IMR-90 (cell line): ENCODE measurements at regions not wholly inside any gene's neighbourhood (a gene's known extent, or its start where the extent isn't known, plus 50 kb on each side); places are given as distances from the start of the nearest gene placed in this dataset.

Experiments used
- ATAC-seq: fragments of 200-7000 bp; cut with Tn5 transposase; 2 replicates; pipeline ENCODE4 v1.9.1; 2020; ENCODE audit warnings: low read depth, mild to moderate bottlenecking, moderate library complexity
- BruUV-seq: library from RNA; stranded (reverse); fragments of 400-500 nt; replicated peaks from 2 replicates; lab custom pipeline; 2021; lab: Mats Ljungman, UMichigan
- CTCF ChIA-PET: fragments of 300-600 bp; formaldehyde crosslinking; extraction: SDS; loops from one replicate; lab custom pipeline; 2021; ENCODE audit warnings: antibody characterized with exemption; lab: Yijun Ruan, JAX
- POLR2A ChIA-PET: fragments of 300-600 bp; sonication (Branson Sonifier 250); formaldehyde crosslinking; loops from one replicate; lab custom pipeline; 2022; ENCODE audit warnings: antibody characterized with exemption; ENCODE audit not compliant: unreplicated experiment; lab: Charles Lee
- DNase-seq: peaks from one replicate; pipeline ENCODE4 v3.0.0; 2013
- H2AFZ ChIP-seq: replicated peaks from 2 replicates; pipeline ENCODE3; 2013; ENCODE audit warnings: low read length, mild to moderate bottlenecking; ENCODE audit not compliant: poor library complexity
- H2AK5ac ChIP-seq: 2 replicates; pipeline ENCODE4 v1.6.1; 2013; ENCODE audit warnings: low read depth, low read length, inconsistent platforms
- H2AK9ac ChIP-seq: replicated peaks from 2 replicates; pipeline ENCODE3; 2013; ENCODE audit warnings: mild to moderate bottlenecking, low read depth, low read length, moderate library complexity; ENCODE audit not compliant: poor library complexity
- H2BK120ac ChIP-seq: 2 replicates; pipeline ENCODE4 v1.6.1; 2013; ENCODE audit warnings: low read depth, low read length, inconsistent platforms
- H2BK15ac ChIP-seq: 3 replicates; pipeline ENCODE4 v1.6.1; 2013; ENCODE audit warnings: low read depth, low read length, inconsistent platforms
- H2BK20ac ChIP-seq: 2 replicates; pipeline ENCODE4 v1.6.1; 2013; ENCODE audit warnings: low read depth, mild to moderate bottlenecking, inconsistent platforms, low read length, moderate library complexity
- H2BK5ac ChIP-seq: 2 replicates; pipeline ENCODE4 v1.6.1; 2013; ENCODE audit warnings: mild to moderate bottlenecking, low read depth, low read length, inconsistent platforms; ENCODE audit not compliant: poor library complexity, severe bottlenecking
- H3K14ac ChIP-seq: replicated peaks from 2 replicates; pipeline ENCODE4 v1.6.1; 2013; ENCODE audit warnings: low read depth, low read length, inconsistent platforms
- H3K18ac ChIP-seq: 2 replicates; pipeline ENCODE4 v1.6.1; 2013; ENCODE audit warnings: low read depth, low read length, control low read depth
- H3K23ac ChIP-seq: 2 replicates; pipeline ENCODE4 v1.6.1; 2013; ENCODE audit warnings: low read depth, low read length, inconsistent platforms
- H3K27ac ChIP-seq: 2 replicates; pipeline ENCODE4 v1.5.1; 2013; ENCODE audit warnings: mild to moderate bottlenecking, control low read depth, low read length; ENCODE audit not compliant: insufficient read depth
- H3K27me3 ChIP-seq: 2 replicates; pipeline ENCODE4 v1.6.1; 2013; ENCODE audit warnings: low read length; ENCODE audit not compliant: control insufficient read depth, insufficient read depth
- H3K36me3 ChIP-seq: 2 replicates; pipeline ENCODE4 v1.6.1; 2013; ENCODE audit warnings: low read length, mixed read lengths; ENCODE audit not compliant: control insufficient read depth, insufficient read depth
- H3K4ac ChIP-seq: 2 replicates; pipeline ENCODE4 v1.6.1; 2013; ENCODE audit warnings: low read depth, low read length, inconsistent platforms
- H3K4me1 ChIP-seq: 2 replicates; pipeline ENCODE4 v1.6.1; 2013; ENCODE audit warnings: low read length, mixed read lengths; ENCODE audit not compliant: control insufficient read depth, insufficient read depth
- H3K4me2 ChIP-seq: 2 replicates; pipeline ENCODE4 v1.6.1; 2013; ENCODE audit warnings: low read depth, mild to moderate bottlenecking, control low read depth, low read length, moderate library complexity
- H3K4me3 ChIP-seq: 2 replicates; pipeline ENCODE4 v1.5.1; 2013; ENCODE audit warnings: low read depth, mild to moderate bottlenecking, control low read depth, low read length, moderate library complexity; ENCODE audit not compliant: insufficient read depth
- H3K56ac ChIP-seq: 2 replicates; pipeline ENCODE4 v1.6.1; 2013; ENCODE audit warnings: low read length, inconsistent platforms; ENCODE audit not compliant: insufficient read depth; ENCODE audit errors: extremely low read depth
- H3K79me1 ChIP-seq, 2 experiments: 2 replicates each; pipeline ENCODE4 v1.6.1; 2013; ENCODE audit warnings: low read length in 2 of 2, inconsistent platforms in 1 of 2, low read depth in 1 of 2
- H3K9ac ChIP-seq: 2 replicates; pipeline ENCODE4 v1.6.1; 2013; ENCODE audit warnings: low read depth, low read length, control low read depth
- H3K9me1 ChIP-seq: 2 replicates; pipeline ENCODE4 v1.6.1; 2013; ENCODE audit warnings: low read length, inconsistent platforms; ENCODE audit not compliant: insufficient read depth
- H3K9me3 ChIP-seq: 2 replicates; pipeline ENCODE4 v1.6.1; 2013; ENCODE audit warnings: low read length; ENCODE audit not compliant: control insufficient read depth, insufficient read depth
- H4K20me1 ChIP-seq: 2 replicates; pipeline ENCODE4 v1.6.1; 2013; ENCODE audit warnings: low read length, inconsistent platforms; ENCODE audit not compliant: insufficient read depth
- H4K5ac ChIP-seq: 2 replicates; pipeline ENCODE4 v1.6.1; 2013; ENCODE audit warnings: mild to moderate bottlenecking, low read depth, low read length, control low read depth
- H4K8ac ChIP-seq, 2 experiments: 2 replicates each; pipeline ENCODE4 v1.6.1; 2013; ENCODE audit warnings: low read depth in 2 of 2, low read length in 2 of 2, control low read depth in 1 of 2, inconsistent platforms in 1 of 2
- H4K91ac ChIP-seq: 2 replicates; pipeline ENCODE4 v1.6.1; 2013; ENCODE audit warnings: low read depth, low read length, inconsistent platforms; ENCODE audit not compliant: insufficient read depth
- BHLHE40 ChIP-seq: fragments of 150-350 bp; IDR thresholded peaks from 2 replicates; pipeline ENCODE4 v1.6.1; 2016; ENCODE audit warnings: mild to moderate bottlenecking, low read depth, low read length
- FOS ChIP-seq: fragments of 150-350 bp; IDR thresholded peaks from 2 replicates; pipeline ENCODE4 v1.6.1; 2016; ENCODE audit warnings: low read depth, low read length
- MAFK ChIP-seq: IDR thresholded peaks from 2 replicates; pipeline ENCODE4 v1.6.1; 2012; ENCODE audit warnings: low read depth, low read length, improper control_type of control experiment
- POLR2A ChIP-seq: IDR thresholded peaks from 2 replicates; pipeline ENCODE4 v1.6.1; 2012; ENCODE audit warnings: mild to moderate bottlenecking, low read depth, low read length
- SMC3 ChIP-seq: fragments of 150-350 bp; IDR thresholded peaks from 2 replicates; pipeline ENCODE4 v1.6.1; 2016; ENCODE audit warnings: low read depth, mild to moderate bottlenecking, antibody characterized with exemption, low read length, moderate library complexity
- WGBS, 2 experiments: methylation state at CpG; one replicate each; pipeline versions ENCODE4 v1.1.5 to v1.1.7; 2013; ENCODE audit warnings: missing lambda C conversion rate in 2 of 2; ENCODE audit not compliant: insufficient read length in 1 of 2; ENCODE audit errors: extremely low coverage in 2 of 2; 5-methylcytosine and 5-hydroxymethylcytosine counted together
- dilution Hi-C: fragments of 300-500 bp; cut with HindIII; formaldehyde crosslinking; loops from one replicate; pipeline ENCODE4 v1.14.3; 2018; ENCODE audit warnings: low sequenced_read_pairs; ENCODE audit not compliant: unreplicated experiment
- in situ Hi-C: fragments of 300-500 bp; cut with MboI; formaldehyde crosslinking; loops from 3 replicates; pipeline ENCODE4 v1.14.3; 2019; ENCODE audit warnings: low sequenced_read_pairs, inconsistent platforms, mixed read lengths
- intact Hi-C: fragments of 100-400 bp; cut with micrococcal nuclease; formaldehyde crosslinking; loops from 2 replicates; pipeline ENCODE4 v1.10.0; 2022

- no peak overlapping the region for H3K18ac ChIP-seq
- H2AFZ ChIP-seq = no peak overlapping the region
- H4K91ac ChIP-seq = no peak overlapping the region
- 83% methylated on average over 1 of the region's 2 CpGs; no CpG with 5 or more reads in 1 of the 2 experiments for WGBS, 2 experiments
- in situ Hi-C loops = no loop called here
- ChIA-PET POLR2A (no interaction called here), CTCF (no interaction called here)
- H2BK15ac ChIP-seq = no peak overlapping the region
- no peak for DNase-seq
- no peaks in the 10 kb centered on the region for H4K20me1 ChIP-seq
- no peak overlapping the region for H2AK5ac ChIP-seq
- no peak overlapping the region for H3K4me3 ChIP-seq
- no peak overlapping the region for H2BK20ac ChIP-seq
- no peak overlapping the region for H3K14ac ChIP-seq
- no peak for TF ChIP-seq POLR2A
- TF ChIP-seq MAFK = no peak
- TF ChIP-seq FOS = no peak
- TF ChIP-seq BHLHE40 = no peak
- TF ChIP-seq SMC3 = no peak
- no peak overlapping the region for H2BK5ac ChIP-seq
- no peak overlapping the region for H3K4me2 ChIP-seq
- no peak overlapping the region for H3K27ac ChIP-seq
- H3K4ac ChIP-seq = no peak overlapping the region
- no peaks in the 10 kb centered on the region; the same call in 1 of the 2 replicates for H3K27me3 ChIP-seq
- no peaks in the 10 kb centered on the region for H3K9me1 ChIP-seq
- BruUV-seq = no TSS peak
- no peak overlapping the region for H3K9ac ChIP-seq
- no peak overlapping the region for H3K56ac ChIP-seq
- no peaks in the 10 kb centered on the region for H3K36me3 ChIP-seq
- no peak overlapping the region for H2AK9ac ChIP-seq
- no peaks in the 10 kb centered on the region for H3K79me1 ChIP-seq
- no peak overlapping the region for H4K5ac ChIP-seq
- H3K9me3 ChIP-seq = no peaks in the 10 kb centered on the region
- no peak overlapping the region for H3K23ac ChIP-seq
- no peaks in the 10 kb centered on the region for H3K4me1 ChIP-seq
- intact Hi-C loops = no loop called here
- no peak for ATAC-seq
- H2BK120ac ChIP-seq = no peak overlapping the region
- H4K8ac ChIP-seq = no peak overlapping the region
- dilution Hi-C loops = no loop called here
These were observed 144.6 kb upstream of the MYL2 start for GRCh38 chr12:111064982-111065381.
